Transverse colon (tissue), 4 donors: ENCODE measurements at regions not wholly inside any gene's neighbourhood (a gene's known extent, or its start where the extent isn't known, plus 50 kb on each side); places are given as distances from the start of the nearest gene placed in this dataset.
"Not testable (repeated sequence)": the region's sequence is repeated elsewhere in the genome, so short reads cannot be mapped to it uniquely, and the experiment has no call there.

ENCODE experiments used
- DNase-seq: peaks from one replicate; pipeline ENCODE4 v3.0.0-alpha.2; 2019
- H3K27ac ChIP-seq, 4 donors: fragments of 200-600 bp; sonication (generic); 2 replicates each; pipeline ENCODE4 v1.5.1; 2016 to 2018; ENCODE audit warnings: inconsistent platforms in 4 of 4
- H3K27me3 ChIP-seq: fragments of 200-600 bp; sonication (generic); 2 replicates; pipeline ENCODE4 v1.5.1; 2017; ENCODE audit warnings: inconsistent platforms
- H3K36me3 ChIP-seq, 4 donors: fragments of 200-600 bp; sonication (generic); 2 replicates each; pipeline ENCODE4 v1.5.1; 2017 to 2019; ENCODE audit warnings: inconsistent platforms in 4 of 4
- H3K4me1 ChIP-seq, 4 donors: fragments of 200-600 bp; sonication (generic); 2 replicates each; pipeline ENCODE4 v1.5.1; 2017 to 2020; ENCODE audit warnings: inconsistent platforms in 4 of 4
- H3K4me3 ChIP-seq, 4 donors: fragments of 200-600 bp; sonication (generic); 1 replicate in 1 of 4; 2 replicates in 3 of 4; pipeline versions ENCODE4 v1.5.1 to v1.6.1; 2017 to 2019; ENCODE audit warnings: inconsistent platforms in 4 of 4
- H3K9me3 ChIP-seq, 2 donors: fragments of 200-600 bp; sonication (generic); 2 replicates each; pipeline ENCODE4 v1.5.1; 2017 to 2019; ENCODE audit warnings: inconsistent platforms in 2 of 2
- CTCF ChIP-seq, 5 experiments: fragments of 200-600 bp in 3 of 5; fragments of 450-650 bp in 2 of 5; sonication (generic) in 3 of 5; IDR thresholded peaks; 1 replicate in 2 of 5; 2 replicates in 3 of 5; pipeline ENCODE4 v1.5.1; 2016 to 2017; ENCODE audit warnings: antibody characterized with exemption in 5 of 5, inconsistent platforms in 3 of 5, mild to moderate bottlenecking in 2 of 5, moderate library complexity in 1 of 5
- EP300 ChIP-seq: sonication (generic); formaldehyde crosslinking; IDR thresholded peaks from one replicate; pipeline ENCODE4 v1.6.1; 2017; ENCODE audit warnings: antibody characterized with exemption, low read depth
- POLR2A ChIP-seq: fragments of 450-650 bp; IDR thresholded peaks from one replicate; pipeline ENCODE4 v1.6.1; 2016; ENCODE audit warnings: antibody characterized with exemption, mild to moderate bottlenecking, moderate library complexity
- POLR2AphosphoS5 ChIP-seq, 3 donors: sonication (generic); formaldehyde crosslinking; IDR thresholded peaks; one replicate each; pipeline ENCODE4 v1.6.1; 2016; ENCODE audit warnings: antibody characterized with exemption in 3 of 3
- WGBS, 2 donors: methylation state at CpG; one replicate each; pipeline ENCODE4 v1.1.5; 2018; ENCODE audit warnings: low coverage in 1 of 2; 5-methylcytosine and 5-hydroxymethylcytosine counted together
- in situ Hi-C, 4 donors: fragments of 200-750 bp; cut with MboI; loops; one replicate each; pipeline versions ENCODE4 v1.15.0 to v1.15.1; 2017; ENCODE audit warnings: low sequenced_read_pairs in 3 of 4, low pct_ligation_motif_present in 1 of 4, low pct_unique_long_range_greater_than_20kb in 1 of 4
- intact Hi-C: fragments of 100-400 bp; cut with DNase I; formaldehyde crosslinking; loops from one replicate; pipeline ENCODE4 v1.15.1; 2023; ENCODE audit warnings: low total_unique reads

GRCh38 chr6:56790414-56790813 is 147.7 kb upstream of the DST start:
- H3K4me1 ChIP-seq: peaks cover 0 to 20% (median 4%) of the 10 kb centered on the region in 4 donors
- no peak for TF ChIP-seq POLR2A
- no peak overlapping the region for H3K27ac ChIP-seq
- intact Hi-C loops: no loop called here
- no peaks in the 10 kb centered on the region for H3K36me3 ChIP-seq
- no peak overlapping the region for H3K4me3 ChIP-seq
- H3K27me3 ChIP-seq: no peaks in the 10 kb centered on the region
- H3K9me3 ChIP-seq: no peaks in the 10 kb centered on the region
- in situ Hi-C loops: no loop called here
- no peak for DNase-seq

- 54 to 60% methylated on average over 2 of the region's 2 CpGs for WGBS, 2 donors
- no peak overlapping the region for H3K27ac ChIP-seq
Observed at GRCh38 chr6:56789879-56790278, 147.2 kb upstream of the DST start.

DNA sequence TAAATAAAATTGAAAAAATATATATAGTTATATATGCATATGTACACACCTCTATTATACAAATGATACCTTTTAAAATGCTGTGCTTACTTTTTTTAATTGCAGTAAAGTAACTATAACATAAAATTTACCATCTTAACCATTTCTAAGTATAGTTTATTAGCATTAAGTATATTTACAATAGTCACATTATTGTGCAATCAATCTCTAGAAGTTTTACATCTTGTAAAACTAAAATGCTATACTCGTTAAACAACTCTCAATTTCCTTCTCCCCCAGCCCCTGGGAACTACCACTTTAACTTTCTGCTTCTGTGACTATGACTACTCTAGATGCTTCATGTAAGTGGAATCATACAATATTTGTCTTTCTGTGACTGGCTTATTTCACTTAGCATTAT is 146.7 kb upstream of the DST start:
- WGBS, 2 donors: 47 to 60% methylated on average over 1 of the region's 1 CpG

More at GRCh38 chr6:56789879-56790278, 147.2 kb upstream of the DST start:
- in situ Hi-C loops: no loop called here
- no peak for DNase-seq
- peaks cover 0 to 20% (median 4%) of the 10 kb centered on the region in 4 donors for H3K4me1 ChIP-seq
- H3K9me3 ChIP-seq: no peaks in the 10 kb centered on the region
- no peak overlapping the region for H3K4me3 ChIP-seq
- H3K27me3 ChIP-seq: no peaks in the 10 kb centered on the region
- no peaks in the 10 kb centered on the region for H3K36me3 ChIP-seq
- intact Hi-C loops: no loop called here
- TF ChIP-seq EP300 (no peak), POLR2A (no peak), POLR2AphosphoS5 (IDR thresholded peaks at IDR 0.05) (no peak), CTCF (IDR thresholded peaks at IDR 0.05) (no peak)

GRCh38 chr6:56787209-56787608 is 144.5 kb upstream of the DST start:
- in situ Hi-C loops (no loop called here), intact Hi-C loops (no loop called here)
- DNase-seq: no peak
- H3K27me3 ChIP-seq: no peaks in the 10 kb centered on the region
- H3K4me3 ChIP-seq: no peak overlapping the region
- H3K36me3 ChIP-seq: no peaks in the 10 kb centered on the region
- no peaks in the 10 kb centered on the region for H3K9me3 ChIP-seq
- peaks cover 0 to 11% (median 4%) of the 10 kb centered on the region in 4 donors for H3K4me1 ChIP-seq
- 86 to 90% methylated on average over 1 of the region's 1 CpG for WGBS, 2 donors
- TF ChIP-seq CTCF (IDR thresholded peaks at IDR 0.05) (no peak), POLR2A (no peak), EP300 (no peak), POLR2AphosphoS5 (IDR thresholded peaks at IDR 0.05) (no peak)
- no peak overlapping the region for H3K27ac ChIP-seq

More for the DNA sequence above, 146.7 kb upstream of the DST start:
- DNase-seq: no peak
- peaks cover 0 to 15% (median 4%) of the 10 kb centered on the region in 4 donors for H3K4me1 ChIP-seq
- H3K27me3 ChIP-seq: no peaks in the 10 kb centered on the region
- in situ Hi-C loops: no loop called here
- intact Hi-C loops: no loop called here
- H3K36me3 ChIP-seq: no peaks in the 10 kb centered on the region
- no peak overlapping the region for H3K27ac ChIP-seq
- TF ChIP-seq EP300 (no peak), POLR2A (no peak), CTCF (IDR thresholded peaks at IDR 0.05) (no peak), POLR2AphosphoS5 (IDR thresholded peaks at IDR 0.05) (no peak)
- no peaks in the 10 kb centered on the region for H3K9me3 ChIP-seq
- no peak overlapping the region for H3K4me3 ChIP-seq

GRCh38 chr6:56786256-56786655 is 143.6 kb upstream of the DST start:
- intact Hi-C loops (no loop called here), in situ Hi-C loops (no loop called here)
- Histone ChIP-seq H3K4me3 (no peak overlapping the region), H3K27me3 (no peaks in the 10 kb centered on the region), H3K9me3 (no peaks in the 10 kb centered on the region), H3K27ac (no peak overlapping the region), H3K4me1 (peaks cover 0 to 11% (median 4%) of the 10 kb centered on the region in 4 donors), H3K36me3 (no peaks in the 10 kb centered on the region)
- WGBS, 2 donors: 83 to 100% methylated on average over 1 of the region's 1 CpG
- TF ChIP-seq POLR2AphosphoS5 (IDR thresholded peaks at IDR 0.05) (no peak), EP300 (no peak), CTCF (IDR thresholded peaks at IDR 0.05) (no peak), POLR2A (no peak)
- no peak for DNase-seq

DNA sequence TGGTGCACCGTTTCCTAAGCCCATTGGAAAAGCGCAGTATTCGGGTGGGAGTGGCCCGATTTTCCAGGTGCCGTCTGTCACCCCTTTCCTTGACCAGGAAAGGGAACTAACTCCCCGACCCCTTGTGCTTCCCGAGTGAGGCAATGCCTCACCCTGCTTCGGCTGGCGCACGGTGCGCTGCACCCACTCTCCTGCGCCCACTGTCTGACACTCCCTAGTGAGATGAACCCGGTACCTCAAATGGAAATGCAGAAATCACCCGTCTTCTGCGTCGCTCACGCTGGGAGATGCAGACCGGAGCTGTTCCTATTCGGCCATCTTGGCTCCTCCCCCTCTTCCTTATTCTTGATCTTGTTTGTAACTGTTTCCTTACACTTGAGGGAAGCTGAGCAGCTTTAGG is 142.8 kb upstream of the DST start:
- H3K4me3 ChIP-seq, H3K4me1 ChIP-seq, intact Hi-C loops, in situ Hi-C loops, H3K9me3 ChIP-seq, DNase-seq, H3K36me3 ChIP-seq, H3K27ac ChIP-seq, H3K27me3 ChIP-seq: not testable (repeated sequence)
- WGBS, 2 donors: 93 to 100% methylated on average over 4 to 19 of the region's 19 CpGs

DNA sequence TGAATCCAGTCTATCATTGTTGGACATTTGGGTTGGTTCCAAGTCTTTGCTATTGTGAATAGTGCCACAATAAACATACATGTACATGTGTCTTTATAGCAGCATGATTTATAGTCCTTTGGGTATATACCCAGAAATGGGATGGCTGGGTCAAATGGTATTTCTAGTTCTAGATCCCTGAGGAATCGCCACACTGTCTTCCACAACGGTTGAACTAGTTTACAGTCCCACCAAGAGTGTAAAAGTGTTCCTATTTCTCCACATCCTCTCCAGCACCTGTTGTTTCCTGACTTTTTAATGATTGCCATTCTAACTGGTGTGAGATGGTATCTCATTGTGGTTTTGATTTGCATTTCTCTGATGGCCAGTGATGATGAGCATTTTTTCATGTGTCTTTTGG is 137.4 kb upstream of the DST start:
- H3K4me3 ChIP-seq, DNase-seq, H3K4me1 ChIP-seq, H3K27me3 ChIP-seq, H3K36me3 ChIP-seq, in situ Hi-C loops, H3K9me3 ChIP-seq, intact Hi-C loops, H3K27ac ChIP-seq: not testable (repeated sequence)
- 84 to 86% methylated on average over 2 of the region's 2 CpGs for WGBS, 2 donors
